HCT116 (cell line): ENCODE measurements at regions not wholly inside any gene's neighbourhood (a gene's known extent, or its start where the extent isn't known, plus 50 kb on each side); places are given as distances from the start of the nearest gene placed in this dataset.

Experiments used
- ATF3 ChIP-seq: IDR thresholded peaks from 2 replicates; pipeline ENCODE4 v1.6.1; 2012
- CTCF ChIP-seq, 3 experiments: fragments of 200-600 bp in 1 of 3; sonication (generic) in 1 of 3; IDR thresholded peaks in 2 of 3; conservative IDR thresholded peaks in 1 of 3; 2 replicates each; pipeline ENCODE4 v1.5.1; 2012 to 2017; ENCODE audit warnings: low read depth in 2 of 3, low read length in 2 of 3, antibody characterized with exemption in 1 of 3, borderline replicate concordance in 1 of 3, control low read depth in 1 of 3, mild to moderate bottlenecking in 1 of 3, mixed read lengths in 1 of 3, mixed run types in 1 of 3, moderate library complexity in 1 of 3; ENCODE audit not compliant: insufficient read depth in 1 of 3
- EZH2 ChIP-seq: fragments of 200-600 bp; sonication (generic); IDR thresholded peaks from 2 replicates; pipeline ENCODE4 v1.6.1; 2017; ENCODE audit warnings: antibody characterized with exemption, mixed run types
- REST ChIP-seq: IDR thresholded peaks from 2 replicates; pipeline ENCODE4 v1.6.1; 2012; ENCODE audit warnings: low read depth

- TF ChIP-seq ATF3 (no peak), CTCF (IDR thresholded peaks at IDR 0.05 in 2 of 3, conservative IDR thresholded peaks at IDR 0.05 in 1 of 3; ENCODE audit: borderline replicate concordance in 1 of 3, insufficient read depth in 1 of 3, low read depth in 2 of 3, low read length in 2 of 3) (no peak), REST (no peak), EZH2 (no peak)
Observed at GRCh38 chr3:124558991-124559845, 171.0 kb upstream of the UMPS start.
